Nephron (organoid): ENCODE measurements at regions not wholly inside any gene's neighbourhood (a gene's known extent, or its start where the extent isn't known, plus 50 kb on each side); places are given as distances from the start of the nearest gene placed in this dataset.

Experiments used
- H3K27ac Mint-ChIP-seq, 3 experiments: 2 replicates each; pipeline ENCODE4 v1.8.0; 2020; ENCODE audit warnings: mixed read lengths in 3 of 3, mild to moderate bottlenecking in 2 of 3, moderate library complexity in 1 of 3
- H3K27me3 Mint-ChIP-seq: 2 replicates; pipeline ENCODE4 v1.8.0; 2021; ENCODE audit warnings: low read depth, mild to moderate bottlenecking, moderate library complexity, mixed read lengths
- H3K36me3 Mint-ChIP-seq: 2 replicates; pipeline ENCODE4 v1.8.0; 2020; ENCODE audit warnings: low read depth, mixed read lengths
- H3K4me1 Mint-ChIP-seq: 2 replicates; pipeline ENCODE4 v1.8.0; 2020; ENCODE audit warnings: mixed read lengths
- H3K4me3 Mint-ChIP-seq, 3 experiments: 2 replicates each; pipeline ENCODE4 v1.8.0; 2020; ENCODE audit warnings: mild to moderate bottlenecking in 3 of 3, mixed read lengths in 3 of 3, moderate library complexity in 2 of 3
- H3K9me3 Mint-ChIP-seq: 2 replicates; pipeline ENCODE4 v1.8.0; 2020; ENCODE audit warnings: mixed read lengths
- TF ChIP-seq, protein P1 (sequence below), 3 experiments: fragments of 200-600 bp; sonication (generic); IDR thresholded peaks; one replicate each; pipeline ENCODE4 v1.5.0; 2021; ENCODE audit warnings: antibody characterized with exemption in 3 of 3; ENCODE audit not compliant: unreplicated experiment in 3 of 3

DNA sequence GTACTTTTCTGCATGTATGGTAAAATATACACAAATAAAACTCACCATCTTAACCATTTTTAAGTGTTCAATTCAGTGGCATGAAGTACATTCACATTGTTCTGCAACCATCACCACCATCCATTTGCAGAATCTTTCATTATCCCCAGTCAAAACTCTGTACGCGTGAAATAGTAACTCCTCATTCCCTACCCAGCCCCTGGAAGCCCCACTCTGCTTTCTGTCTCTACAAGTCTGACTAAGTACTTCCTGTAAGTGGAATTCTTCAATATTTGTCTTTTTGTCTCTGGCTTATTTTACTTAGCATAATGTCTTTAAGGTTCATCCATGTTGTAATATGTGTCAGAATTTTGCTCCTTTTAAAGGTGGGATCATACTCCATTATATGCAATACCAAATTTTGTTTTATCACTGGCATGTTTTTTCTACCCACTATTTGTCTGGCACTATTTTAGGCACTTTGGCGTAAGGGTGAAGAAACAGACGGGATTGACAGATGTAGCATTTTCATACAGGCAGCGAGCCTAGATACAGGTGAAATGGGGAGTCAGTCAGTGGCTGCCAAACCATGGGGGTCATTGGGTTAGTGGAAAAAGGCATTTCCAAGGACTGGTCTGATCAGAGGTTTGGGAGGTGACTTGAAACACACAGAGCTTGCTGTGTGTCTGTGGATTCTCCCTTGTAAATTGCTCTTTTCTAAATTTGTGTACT, 163.2 kb upstream of the MYCN start:
- TF ChIP-seq, protein P1, sequence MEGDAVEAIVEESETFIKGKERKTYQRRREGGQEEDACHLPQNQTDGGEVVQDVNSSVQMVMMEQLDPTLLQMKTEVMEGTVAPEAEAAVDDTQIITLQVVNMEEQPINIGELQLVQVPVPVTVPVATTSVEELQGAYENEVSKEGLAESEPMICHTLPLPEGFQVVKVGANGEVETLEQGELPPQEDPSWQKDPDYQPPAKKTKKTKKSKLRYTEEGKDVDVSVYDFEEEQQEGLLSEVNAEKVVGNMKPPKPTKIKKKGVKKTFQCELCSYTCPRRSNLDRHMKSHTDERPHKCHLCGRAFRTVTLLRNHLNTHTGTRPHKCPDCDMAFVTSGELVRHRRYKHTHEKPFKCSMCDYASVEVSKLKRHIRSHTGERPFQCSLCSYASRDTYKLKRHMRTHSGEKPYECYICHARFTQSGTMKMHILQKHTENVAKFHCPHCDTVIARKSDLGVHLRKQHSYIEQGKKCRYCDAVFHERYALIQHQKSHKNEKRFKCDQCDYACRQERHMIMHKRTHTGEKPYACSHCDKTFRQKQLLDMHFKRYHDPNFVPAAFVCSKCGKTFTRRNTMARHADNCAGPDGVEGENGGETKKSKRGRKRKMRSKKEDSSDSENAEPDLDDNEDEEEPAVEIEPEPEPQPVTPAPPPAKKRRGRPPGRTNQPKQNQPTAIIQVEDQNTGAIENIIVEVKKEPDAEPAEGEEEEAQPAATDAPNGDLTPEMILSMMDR (IDR thresholded peaks at IDR 0.05; ENCODE audit: unreplicated experiment in 3 of 3) = no peak

GRCh38 chr2:15777795-15778371, 162.5 kb upstream of the MYCN start:
- peaks cover 36% of the 10 kb centered on the region for H3K27me3 Mint-ChIP-seq
- H3K4me3 Mint-ChIP-seq = no peak overlapping the region
- H3K4me1 Mint-ChIP-seq = peaks cover 12% of the 10 kb centered on the region
- no peak overlapping the region for H3K27ac Mint-ChIP-seq
- H3K9me3 Mint-ChIP-seq = peaks cover 5% of the 10 kb centered on the region
- H3K36me3 Mint-ChIP-seq = no peaks in the 10 kb centered on the region
- TF ChIP-seq, protein P1 (IDR thresholded peaks at IDR 0.05; ENCODE audit: unreplicated experiment in 3 of 3) = no peak

More for the DNA sequence above, 163.2 kb upstream of the MYCN start:
- Mint-ChIP-seq H3K9me3 (peaks cover 5% of the 10 kb centered on the region), H3K27me3 (peaks cover 40% of the 10 kb centered on the region), H3K27ac (no peak overlapping the region), H3K4me1 (peaks cover 7% of the 10 kb centered on the region), H3K36me3 (no peaks in the 10 kb centered on the region), H3K4me3 (no peak overlapping the region)

- no peak overlapping the region for H3K27ac Mint-ChIP-seq
- H3K4me1 Mint-ChIP-seq = peaks cover 15% of the 10 kb centered on the region
- H3K9me3 Mint-ChIP-seq = peaks cover 4% of the 10 kb centered on the region
- H3K4me3 Mint-ChIP-seq = no peak overlapping the region
- no peaks in the 10 kb centered on the region for H3K36me3 Mint-ChIP-seq
- TF ChIP-seq, protein P1 (IDR thresholded peaks at IDR 0.05; ENCODE audit: unreplicated experiment in 3 of 3) = no peak
- H3K27me3 Mint-ChIP-seq = peaks cover 41% of the 10 kb centered on the region
Measured at GRCh38 chr2:15778529-15779219, 161.7 kb upstream of the MYCN start.

DNA sequence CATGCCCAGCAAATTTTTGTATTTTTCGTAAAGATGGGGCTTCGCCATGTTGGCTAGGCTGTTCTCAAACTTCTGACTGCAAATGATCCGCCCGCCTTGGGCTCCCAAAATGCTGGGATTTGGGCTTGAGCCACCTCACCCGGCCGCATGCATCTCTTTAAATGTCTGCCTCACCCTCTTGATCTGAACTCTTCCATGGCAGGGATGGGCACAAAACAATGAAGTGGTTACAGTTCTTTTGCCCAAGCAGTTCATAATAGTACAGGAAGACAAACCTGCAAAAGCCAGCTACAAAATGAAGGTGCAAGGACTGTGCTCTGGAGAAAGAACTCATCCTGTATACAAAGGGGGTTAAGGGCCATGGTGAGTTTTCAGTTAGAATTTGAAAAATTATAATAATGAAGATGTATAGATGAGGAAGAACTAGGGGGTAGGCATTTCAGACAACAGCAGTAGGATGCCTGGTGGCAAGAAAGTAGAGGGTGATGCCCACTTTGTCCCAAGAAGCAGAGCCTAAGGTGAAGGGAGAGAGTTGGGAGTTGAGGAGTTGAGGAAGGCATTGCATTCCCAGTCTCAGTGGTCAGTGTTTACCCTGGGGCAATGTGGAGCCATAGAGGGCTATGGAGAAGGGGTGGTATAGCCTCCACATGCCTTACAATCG, 160.8 kb upstream of the MYCN start:
- no peaks in the 10 kb centered on the region for H3K9me3 Mint-ChIP-seq
- no peak overlapping the region for H3K4me3 Mint-ChIP-seq
- H3K36me3 Mint-ChIP-seq = no peaks in the 10 kb centered on the region
- no peak overlapping the region for H3K27ac Mint-ChIP-seq
- peaks cover 41% of the 10 kb centered on the region for H3K27me3 Mint-ChIP-seq
- TF ChIP-seq, protein P1 (IDR thresholded peaks at IDR 0.05; ENCODE audit: unreplicated experiment in 3 of 3) = no peak
- H3K4me1 Mint-ChIP-seq = peaks cover 15% of the 10 kb centered on the region

DNA sequence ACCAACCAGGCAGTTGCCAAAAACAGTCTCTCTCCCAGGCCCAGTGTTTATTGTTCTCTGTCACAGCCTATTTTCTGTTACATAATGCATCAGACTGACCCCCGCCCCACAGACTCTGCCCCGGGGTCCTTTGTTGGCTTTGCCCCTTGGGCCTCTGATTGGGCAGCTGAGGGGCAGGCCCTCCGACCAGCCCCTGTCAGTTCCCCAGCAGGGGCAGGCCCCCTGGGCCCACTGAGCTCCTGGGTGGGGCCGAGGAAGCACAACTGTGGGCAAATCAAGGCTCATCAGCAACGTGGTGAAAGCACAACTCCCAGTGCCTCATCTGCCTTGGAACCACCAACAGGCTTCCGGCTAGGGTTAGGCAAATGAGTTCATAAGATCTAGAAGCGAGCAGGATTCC, 160.1 kb upstream of the MYCN start:
- TF ChIP-seq, protein P1 (IDR thresholded peaks at IDR 0.05; ENCODE audit: unreplicated experiment in 3 of 3) = no peak
- Mint-ChIP-seq H3K4me3 (no peak overlapping the region), H3K27me3 (peaks cover 44% of the 10 kb centered on the region), H3K4me1 (peaks cover 15% of the 10 kb centered on the region), H3K9me3 (no peaks in the 10 kb centered on the region), H3K36me3 (no peaks in the 10 kb centered on the region), H3K27ac (no peak overlapping the region)
